ENCODE measurements at regions not wholly inside any gene's neighbourhood (a gene's known extent, or its start where the extent isn't known, plus 50 kb on each side); places are given as distances from the start of the nearest gene placed in this dataset.

GRCh38 chr17:52751051-52751450, 592.5 kb upstream of the CA10 start:
- TF ChIP-seq POLR2A (IDR thresholded peaks at IDR 0.05) (no peak), CTCF (IDR thresholded peaks at IDR 0.05) (no peak)
